Transverse colon (tissue), 4 donors: ENCODE measurements at regions not wholly inside any gene's neighbourhood (a gene's known extent, or its start where the extent isn't known, plus 50 kb on each side); places are given as distances from the start of the nearest gene placed in this dataset.

ENCODE experiments used
- EP300 ChIP-seq: sonication (generic); formaldehyde crosslinking; IDR thresholded peaks from one replicate; pipeline ENCODE4 v1.6.1; 2017; ENCODE audit warnings: antibody characterized with exemption, low read depth
- POLR2A ChIP-seq: fragments of 450-650 bp; IDR thresholded peaks from one replicate; pipeline ENCODE4 v1.6.1; 2016; ENCODE audit warnings: antibody characterized with exemption, mild to moderate bottlenecking, moderate library complexity
- POLR2AphosphoS5 ChIP-seq, 3 donors: sonication (generic); formaldehyde crosslinking; IDR thresholded peaks; one replicate each; pipeline ENCODE4 v1.6.1; 2016; ENCODE audit warnings: antibody characterized with exemption in 3 of 3
- TF ChIP-seq, protein P1 (sequence below), 5 experiments: fragments of 200-600 bp in 3 of 5; fragments of 450-650 bp in 2 of 5; sonication (generic) in 3 of 5; IDR thresholded peaks; 1 replicate in 2 of 5; 2 replicates in 3 of 5; pipeline ENCODE4 v1.5.1; 2016 to 2017; ENCODE audit warnings: antibody characterized with exemption in 5 of 5, inconsistent platforms in 3 of 5, mild to moderate bottlenecking in 2 of 5, moderate library complexity in 1 of 5

DNA sequence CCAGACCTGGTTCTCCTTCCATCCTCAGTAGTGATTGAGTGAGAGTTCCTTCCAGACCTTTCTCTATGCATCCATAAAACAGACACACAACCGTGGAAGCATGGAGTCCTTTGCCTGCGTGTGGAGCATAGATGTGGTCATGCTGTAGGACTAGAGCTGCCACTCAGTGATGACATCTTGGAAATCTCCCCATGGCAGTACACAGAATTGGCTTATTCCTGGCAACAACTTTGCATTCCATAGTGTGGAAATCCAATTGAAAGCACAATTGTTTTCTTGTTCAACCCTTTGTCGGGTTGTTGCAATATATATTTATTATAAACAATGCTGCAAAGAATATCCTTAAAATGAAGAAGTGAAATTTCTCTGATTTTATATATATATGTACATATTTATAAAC, 547.8 kb downstream of the CDH26 start:
- TF ChIP-seq, protein P1, sequence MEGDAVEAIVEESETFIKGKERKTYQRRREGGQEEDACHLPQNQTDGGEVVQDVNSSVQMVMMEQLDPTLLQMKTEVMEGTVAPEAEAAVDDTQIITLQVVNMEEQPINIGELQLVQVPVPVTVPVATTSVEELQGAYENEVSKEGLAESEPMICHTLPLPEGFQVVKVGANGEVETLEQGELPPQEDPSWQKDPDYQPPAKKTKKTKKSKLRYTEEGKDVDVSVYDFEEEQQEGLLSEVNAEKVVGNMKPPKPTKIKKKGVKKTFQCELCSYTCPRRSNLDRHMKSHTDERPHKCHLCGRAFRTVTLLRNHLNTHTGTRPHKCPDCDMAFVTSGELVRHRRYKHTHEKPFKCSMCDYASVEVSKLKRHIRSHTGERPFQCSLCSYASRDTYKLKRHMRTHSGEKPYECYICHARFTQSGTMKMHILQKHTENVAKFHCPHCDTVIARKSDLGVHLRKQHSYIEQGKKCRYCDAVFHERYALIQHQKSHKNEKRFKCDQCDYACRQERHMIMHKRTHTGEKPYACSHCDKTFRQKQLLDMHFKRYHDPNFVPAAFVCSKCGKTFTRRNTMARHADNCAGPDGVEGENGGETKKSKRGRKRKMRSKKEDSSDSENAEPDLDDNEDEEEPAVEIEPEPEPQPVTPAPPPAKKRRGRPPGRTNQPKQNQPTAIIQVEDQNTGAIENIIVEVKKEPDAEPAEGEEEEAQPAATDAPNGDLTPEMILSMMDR (IDR thresholded peaks at IDR 0.05) = no peak
- no peak for TF ChIP-seq POLR2A
- no peak for TF ChIP-seq POLR2AphosphoS5 (IDR thresholded peaks at IDR 0.05)
- TF ChIP-seq EP300 = no peak
